ENCODE measurements at regions not wholly inside any gene's neighbourhood (a gene's known extent, or its start where the extent isn't known, plus 50 kb on each side); places are given as distances from the start of the nearest gene placed in this dataset.

- no peak overlapping the region for H3K27ac Mint-ChIP-seq
- H3K36me3 Mint-ChIP-seq (ENCODE audit: low read depth), result no peaks in the 10 kb centered on the region
- no peak overlapping the region for H3K4me3 Mint-ChIP-seq
- intact Hi-C loops (cut with micrococcal nuclease), result no loop called here
- H3K9me3 Mint-ChIP-seq, result no peaks in the 10 kb centered on the region
- H3K4me1 Mint-ChIP-seq, result no peaks in the 10 kb centered on the region
- DNase-seq, result no peak
- H3K27me3 Mint-ChIP-seq, result no peaks in the 10 kb centered on the region
These were observed 328.6 kb upstream of the CLNK start for GRCh38 chr4:11013094-11013664.

- Mint-ChIP-seq H3K27ac (no peak overlapping the region), H3K4me1 (no peaks in the 10 kb centered on the region), H3K27me3 (no peaks in the 10 kb centered on the region), H3K4me3 (no peak overlapping the region), H3K9me3 (no peaks in the 10 kb centered on the region), H3K36me3 (ENCODE audit: low read depth) (no peaks in the 10 kb centered on the region)
- intact Hi-C loops (cut with micrococcal nuclease), result no loop called here
- no peak for DNase-seq
These were observed 326.7 kb upstream of the CLNK start for GRCh38 chr4:11011249-11011648.

- intact Hi-C loops (cut with micrococcal nuclease), result no loop called here
- Mint-ChIP-seq H3K4me3 (no peak overlapping the region), H3K36me3 (ENCODE audit: low read depth) (no peaks in the 10 kb centered on the region), H3K4me1 (no peaks in the 10 kb centered on the region), H3K27me3 (no peaks in the 10 kb centered on the region), H3K27ac (no peak overlapping the region), H3K9me3 (no peaks in the 10 kb centered on the region)
- DNase-seq, result no peak
These were observed 326.1 kb upstream of the CLNK start for GRCh38 chr4:11010624-11011023.

GRCh38 chr4:11009281-11009680, 324.7 kb upstream of the CLNK start:
- no peaks in the 10 kb centered on the region for H3K27me3 Mint-ChIP-seq
- H3K4me3 Mint-ChIP-seq, result no peak overlapping the region
- no peaks in the 10 kb centered on the region for H3K9me3 Mint-ChIP-seq
- peaks cover 2% of the 10 kb centered on the region for H3K4me1 Mint-ChIP-seq
- no peaks in the 10 kb centered on the region for H3K36me3 Mint-ChIP-seq (ENCODE audit: low read depth)
- no peak overlapping the region for H3K27ac Mint-ChIP-seq
- intact Hi-C loops (cut with micrococcal nuclease), result no loop called here
- no peak for DNase-seq

GRCh38 chr4:11005300-11005699, 320.7 kb upstream of the CLNK start:
- Mint-ChIP-seq H3K36me3 (ENCODE audit: low read depth) (no peaks in the 10 kb centered on the region), H3K4me3 (no peak overlapping the region), H3K9me3 (no peaks in the 10 kb centered on the region), H3K4me1 (peaks cover 2% of the 10 kb centered on the region), H3K27ac (no peak overlapping the region), H3K27me3 (no peaks in the 10 kb centered on the region)
- no peak for DNase-seq
- intact Hi-C loops (cut with micrococcal nuclease), result no loop called here

GRCh38 chr4:11004818-11005217, 320.2 kb upstream of the CLNK start:
- Mint-ChIP-seq H3K27ac (no peak overlapping the region), H3K9me3 (no peaks in the 10 kb centered on the region), H3K36me3 (ENCODE audit: low read depth) (no peaks in the 10 kb centered on the region), H3K4me1 (peaks cover 2% of the 10 kb centered on the region), H3K4me3 (no peak overlapping the region), H3K27me3 (no peaks in the 10 kb centered on the region)
- DNase-seq, result no peak
- intact Hi-C loops (cut with micrococcal nuclease), result no loop called here

- intact Hi-C loops (cut with micrococcal nuclease), result no loop called here
- no peak overlapping the region for H3K4me3 Mint-ChIP-seq
These were observed 318.4 kb upstream of the CLNK start for GRCh38 chr4:11002961-11003360.

GRCh38 chr4:10998846-10999245, 314.3 kb upstream of the CLNK start:
- Mint-ChIP-seq H3K27me3 (no peaks in the 10 kb centered on the region), H3K4me3 (no peak overlapping the region), H3K9me3 (no peaks in the 10 kb centered on the region), H3K27ac (no peak overlapping the region), H3K36me3 (ENCODE audit: low read depth) (no peaks in the 10 kb centered on the region), H3K4me1 (no peaks in the 10 kb centered on the region)
- intact Hi-C loops (cut with micrococcal nuclease), result no loop called here
- DNase-seq, result no peak

More at GRCh38 chr4:11002961-11003360, 318.4 kb upstream of the CLNK start:
- Mint-ChIP-seq H3K9me3 (no peaks in the 10 kb centered on the region), H3K4me1 (peaks cover 2% of the 10 kb centered on the region), H3K36me3 (ENCODE audit: low read depth) (no peaks in the 10 kb centered on the region), H3K27me3 (no peaks in the 10 kb centered on the region), H3K27ac (no peak overlapping the region)
- no peak for DNase-seq

GRCh38 chr4:10984815-10985214, 300.2 kb upstream of the CLNK start:
- Mint-ChIP-seq H3K27me3 (peaks cover 3% of the 10 kb centered on the region), H3K36me3 (ENCODE audit: low read depth) (no peaks in the 10 kb centered on the region), H3K4me3 (no peak overlapping the region), H3K4me1 (peaks cover 5% of the 10 kb centered on the region), H3K27ac (no peak overlapping the region), H3K9me3 (peaks cover 3% of the 10 kb centered on the region)
- intact Hi-C loops (cut with micrococcal nuclease), result no loop called here
- DNase-seq, result no peak

- Mint-ChIP-seq H3K36me3 (ENCODE audit: low read depth) (no peaks in the 10 kb centered on the region), H3K4me3 (no peak overlapping the region), H3K27ac (no peak overlapping the region), H3K27me3 (peaks cover 3% of the 10 kb centered on the region), H3K4me1 (peaks cover 5% of the 10 kb centered on the region), H3K9me3 (peaks cover 3% of the 10 kb centered on the region)
- no peak for DNase-seq
- intact Hi-C loops (cut with micrococcal nuclease), result no loop called here
These were observed 299.5 kb upstream of the CLNK start for GRCh38 chr4:10983885-10984640.

- Mint-ChIP-seq H3K4me1 (peaks cover 5% of the 10 kb centered on the region), H3K27me3 (no peaks in the 10 kb centered on the region), H3K27ac (no peak overlapping the region), H3K9me3 (peaks cover 3% of the 10 kb centered on the region), H3K4me3 (no peak overlapping the region), H3K36me3 (ENCODE audit: low read depth) (no peaks in the 10 kb centered on the region)
- DNase-seq, result peak; percentile 61
- intact Hi-C loops (cut with micrococcal nuclease), result no loop called here
These were observed 298.7 kb upstream of the CLNK start for GRCh38 chr4:10983268-10983667.

GRCh38 chr4:10982305-10982704, 297.7 kb upstream of the CLNK start:
- no peak for DNase-seq
- H3K27ac Mint-ChIP-seq, result no peak overlapping the region
- intact Hi-C loops (cut with micrococcal nuclease), result no loop called here
- no peaks in the 10 kb centered on the region for H3K27me3 Mint-ChIP-seq
- no peak overlapping the region for H3K4me3 Mint-ChIP-seq
- H3K9me3 Mint-ChIP-seq, result peaks cover 3% of the 10 kb centered on the region
- H3K36me3 Mint-ChIP-seq (ENCODE audit: low read depth), result no peaks in the 10 kb centered on the region
- peaks cover 5% of the 10 kb centered on the region for H3K4me1 Mint-ChIP-seq

GRCh38 chr4:10981576-10981975, 297.0 kb upstream of the CLNK start:
- H3K27me3 Mint-ChIP-seq, result no peaks in the 10 kb centered on the region
- H3K9me3 Mint-ChIP-seq, result peaks cover 3% of the 10 kb centered on the region
- H3K4me1 Mint-ChIP-seq, result peaks cover 5% of the 10 kb centered on the region
- no peak for DNase-seq
- no peak overlapping the region for H3K4me3 Mint-ChIP-seq
- intact Hi-C loops (cut with micrococcal nuclease), result no loop called here
- no peaks in the 10 kb centered on the region for H3K36me3 Mint-ChIP-seq (ENCODE audit: low read depth)
- H3K27ac Mint-ChIP-seq, result no peak overlapping the region

GRCh38 chr4:10981096-10981495, 296.5 kb upstream of the CLNK start:
- Mint-ChIP-seq H3K27me3 (no peaks in the 10 kb centered on the region), H3K4me3 (no peak overlapping the region), H3K4me1 (peaks cover 5% of the 10 kb centered on the region), H3K27ac (no peak overlapping the region), H3K9me3 (peaks cover 3% of the 10 kb centered on the region), H3K36me3 (ENCODE audit: low read depth) (no peaks in the 10 kb centered on the region)
- DNase-seq, result no peak
- intact Hi-C loops (cut with micrococcal nuclease), result no loop called here

GRCh38 chr4:10979032-10979431, 294.5 kb upstream of the CLNK start:
- Mint-ChIP-seq H3K9me3 (peaks cover 6% of the 10 kb centered on the region), H3K4me3 (no peak overlapping the region), H3K36me3 (ENCODE audit: low read depth) (no peaks in the 10 kb centered on the region), H3K27me3 (no peaks in the 10 kb centered on the region), H3K4me1 (peaks cover 5% of the 10 kb centered on the region), H3K27ac (no peak overlapping the region)
- intact Hi-C loops (cut with micrococcal nuclease), result no loop called here
- DNase-seq, result no peak

Data from activated CD4-positive, alpha-beta T cell treated with anti-CD3 and anti-CD28 coated beads, Interleukin-2, amount 10 ng/mL, durations not matched to agents 24 days and 14 days (primary cell).